ENCODE measurements at regions not wholly inside any gene's neighbourhood (a gene's known extent, or its start where the extent isn't known, plus 50 kb on each side); places are given as distances from the start of the nearest gene placed in this dataset.

- TF ChIP-seq POLR2A (IDR thresholded peaks at IDR 0.05) (no peak), POLR2AphosphoS5 (IDR thresholded peaks at IDR 0.05) (no peak), CTCF (IDR thresholded peaks at IDR 0.05) (no peak), EP300 (IDR thresholded peaks at IDR 0.05) (no peak)
These were observed 128.4 kb upstream of the TP63 start for GRCh38 chr3:189502676-189503257.
